ENCODE measurements at regions not wholly inside any gene's neighbourhood (a gene's known extent, or its start where the extent isn't known, plus 50 kb on each side); places are given as distances from the start of the nearest gene placed in this dataset.
"Not testable (repeated sequence)": the region's sequence is repeated elsewhere in the genome, so short reads cannot be mapped to it uniquely, and the experiment has no call there.

GRCh38 chr16:21487956-21488355 is 111.4 kb upstream of the METTL9 start:
- not testable (repeated sequence) for H3K4me3 Mint-ChIP-seq, H3K27me3 Mint-ChIP-seq, H3K9me3 Mint-ChIP-seq, H3K4me1 Mint-ChIP-seq, H3K36me3 Mint-ChIP-seq
- peak overlapping the region in 1 of 3 donors; percentile 59 for H3K27ac Mint-ChIP-seq

- H3K9me3 Mint-ChIP-seq, H3K4me3 Mint-ChIP-seq, H3K36me3 Mint-ChIP-seq, H3K27ac Mint-ChIP-seq, H3K4me1 Mint-ChIP-seq, H3K27me3 Mint-ChIP-seq: not testable (repeated sequence)
These were observed 100.3 kb upstream of the METTL9 start for GRCh38 chr16:21499046-21499445.

GRCh38 chr16:21501223-21501868 is 98.0 kb upstream of the METTL9 start:
- not testable (repeated sequence) for H3K27me3 Mint-ChIP-seq, H3K36me3 Mint-ChIP-seq, H3K9me3 Mint-ChIP-seq
- peak overlapping the region; percentile 91 to 99 (median 93) for H3K4me3 Mint-ChIP-seq
- peaks cover 11 to 13% (median 12%) of the 10 kb centered on the region in 3 donors for H3K4me1 Mint-ChIP-seq
- peak overlapping the region; percentile 97 to 100 (median 97) for H3K27ac Mint-ChIP-seq

GRCh38 chr16:21501869-21502667 is 97.3 kb upstream of the METTL9 start:
- peak overlapping the region; percentile 97 to 100 (median 97) for H3K27ac Mint-ChIP-seq
- no peaks in the 10 kb centered on the region for H3K9me3 Mint-ChIP-seq
- H3K27me3 Mint-ChIP-seq = no peaks in the 10 kb centered on the region
- no peaks in the 10 kb centered on the region for H3K36me3 Mint-ChIP-seq
- peaks cover 15 to 20% (median 18%) of the 10 kb centered on the region in 3 donors for H3K4me1 Mint-ChIP-seq
- peak overlapping the region; percentile 91 to 99 (median 93) for H3K4me3 Mint-ChIP-seq

GRCh38 chr16:21503574-21503920 is 95.8 kb upstream of the METTL9 start:
- Mint-ChIP-seq H3K4me1 (peaks cover 24 to 26% (median 25%) of the 10 kb centered on the region in 3 donors), H3K27ac (peak overlapping the region; percentile 92 to 97 (median 94)), H3K4me3 (peak overlapping the region; percentile 8 to 92 (median 74))
- not testable (repeated sequence) for H3K27me3 Mint-ChIP-seq, H3K36me3 Mint-ChIP-seq, H3K9me3 Mint-ChIP-seq

GRCh38 chr16:21503941-21504832 is 95.2 kb upstream of the METTL9 start:
- not testable (repeated sequence) for H3K27me3 Mint-ChIP-seq, H3K36me3 Mint-ChIP-seq, H3K9me3 Mint-ChIP-seq
- Mint-ChIP-seq H3K4me3 (peak overlapping the region; percentile 8 to 92 (median 74)), H3K4me1 (peaks cover 27 to 33% (median 31%) of the 10 kb centered on the region in 3 donors), H3K27ac (peak overlapping the region in 2 of 3 donors; percentile 92 to 94)

GRCh38 chr16:21505751-21506520 is 93.4 kb upstream of the METTL9 start:
- Mint-ChIP-seq H3K27ac (peak overlapping the region; percentile 84 to 96 (median 96)), H3K4me1 (peaks cover 35 to 44% (median 42%) of the 10 kb centered on the region in 3 donors), H3K4me3 (peak overlapping the region; percentile 83 to 92 (median 92))
- H3K27me3 Mint-ChIP-seq, H3K9me3 Mint-ChIP-seq, H3K36me3 Mint-ChIP-seq: not testable (repeated sequence)

- Mint-ChIP-seq H3K4me1 (peaks cover 42 to 50% (median 43%) of the 10 kb centered on the region in 3 donors), H3K4me3 (peak overlapping the region; percentile 83 to 92 (median 92)), H3K27ac (peak overlapping the region; percentile 84 to 96 (median 96))
- H3K27me3 Mint-ChIP-seq, H3K9me3 Mint-ChIP-seq, H3K36me3 Mint-ChIP-seq: not testable (repeated sequence)
These were observed 92.4 kb upstream of the METTL9 start for GRCh38 chr16:21506857-21507456.

GRCh38 chr16:21507631-21508305 is 91.6 kb upstream of the METTL9 start:
- not testable (repeated sequence) for H3K9me3 Mint-ChIP-seq, H3K36me3 Mint-ChIP-seq
- H3K4me1 Mint-ChIP-seq = peaks cover 42 to 53% (median 46%) of the 10 kb centered on the region in 3 donors

GRCh38 chr16:21508661-21509436 is 90.5 kb upstream of the METTL9 start:
- Mint-ChIP-seq H3K4me3 (peak overlapping the region; percentile 61 to 92 (median 76)), H3K27ac (peak overlapping the region; percentile 56 to 96 (median 94)), H3K4me1 (peaks cover 44 to 54% (median 45%) of the 10 kb centered on the region in 3 donors)
- H3K9me3 Mint-ChIP-seq, H3K27me3 Mint-ChIP-seq, H3K36me3 Mint-ChIP-seq: not testable (repeated sequence)

More at GRCh38 chr16:21507631-21508305, 91.6 kb upstream of the METTL9 start:
- Mint-ChIP-seq H3K4me3 (peak overlapping the region; percentile 69 to 92 (median 88)), H3K27ac (peak overlapping the region; percentile 76 to 96 (median 84))
- H3K27me3 Mint-ChIP-seq = not testable (repeated sequence)

- Mint-ChIP-seq H3K4me1 (peaks cover 50 to 60% (median 52%) of the 10 kb centered on the region in 3 donors), H3K4me3 (peak overlapping the region in 3 of 4 donors; percentile 65 to 83 (median 69)), H3K27ac (peak overlapping the region; percentile 53 to 96 (median 94))
- H3K27me3 Mint-ChIP-seq, H3K9me3 Mint-ChIP-seq, H3K36me3 Mint-ChIP-seq: not testable (repeated sequence)
These were observed 89.8 kb upstream of the METTL9 start for GRCh38 chr16:21509437-21510086.

GRCh38 chr16:21510869-21511255 is 88.5 kb upstream of the METTL9 start:
- peak overlapping the region in 2 of 4 donors; percentile 27 to 69 for H3K4me3 Mint-ChIP-seq
- H3K9me3 Mint-ChIP-seq, H3K27me3 Mint-ChIP-seq, H3K36me3 Mint-ChIP-seq: not testable (repeated sequence)
- peak overlapping the region; percentile 10 to 91 (median 69) for H3K27ac Mint-ChIP-seq
- H3K4me1 Mint-ChIP-seq = peaks cover 54 to 67% (median 55%) of the 10 kb centered on the region in 3 donors
